Naive thymus-derived CD4-positive, alpha-beta T cell (primary cell): ENCODE measurements at regions not wholly inside any gene's neighbourhood (a gene's known extent, or its start where the extent isn't known, plus 50 kb on each side); places are given as distances from the start of the nearest gene placed in this dataset.

Source experiments
- ATAC-seq: fragments of 150-1000 bp; cut with Tn5 transposase; 2 replicates; pipeline ENCODE4 v1.10.0; 2021; ENCODE audit warnings: mild to moderate bottlenecking, moderate library complexity
- CTCF ChIA-PET: fragments of 350-600 bp; sonication (Branson Sonifier 250); formaldehyde crosslinking; loops from one replicate; lab custom pipeline; 2021; ENCODE audit warnings: antibody characterized with exemption; lab: Charles Lee
- POLR2A ChIA-PET: fragments of 350-600 bp; sonication (Branson Sonifier 250); formaldehyde crosslinking; loops from one replicate; lab custom pipeline; 2021; ENCODE audit warnings: antibody characterized with exemption, inconsistent platforms; lab: Charles Lee
- DNase-seq, 9 donors: peaks; one replicate each; pipeline versions ENCODE4 v3.0.0 to v3.0.0-alpha.2; 2020 to 2022; ENCODE audit warnings: mixed read lengths in 1 of 9
- H3K27ac ChIP-seq: one replicate; pipeline ENCODE4 v1.7.0; 2013; ENCODE audit warnings: mild to moderate bottlenecking, low read depth, low read length, moderate library complexity
- H3K27me3 ChIP-seq, 2 donors: one replicate each; pipeline ENCODE4 v1.7.0; 2013; ENCODE audit warnings: low read length in 2 of 2, mild to moderate bottlenecking in 2 of 2, moderate library complexity in 2 of 2; ENCODE audit not compliant: control insufficient read depth in 2 of 2, insufficient read depth in 2 of 2
- H3K36me3 ChIP-seq, 3 experiments: 1 replicate in 2 of 3; 2 replicates in 1 of 3; pipeline ENCODE4 v1.7.0; 2013; ENCODE audit warnings: low read length in 3 of 3, mild to moderate bottlenecking in 3 of 3, moderate library complexity in 1 of 3; ENCODE audit not compliant: insufficient read depth in 3 of 3, control insufficient read depth in 2 of 3
- H3K4me1 ChIP-seq, 2 donors: one replicate each; pipeline ENCODE4 v1.7.0; 2013; ENCODE audit warnings: low read length in 2 of 2, mild to moderate bottlenecking in 2 of 2, moderate library complexity in 1 of 2; ENCODE audit not compliant: control insufficient read depth in 2 of 2, insufficient read depth in 2 of 2
- H3K4me3 ChIP-seq: 2 replicates; pipeline ENCODE4 v1.7.0; 2013; ENCODE audit warnings: mild to moderate bottlenecking, low read length
- H3K9me3 ChIP-seq, 3 experiments: 1 replicate in 2 of 3; 2 replicates in 1 of 3; pipeline ENCODE4 v1.7.0; 2013; ENCODE audit warnings: low read length in 3 of 3; ENCODE audit not compliant: control insufficient read depth in 2 of 3
- H3K27ac Mint-ChIP-seq, 9 donors: one replicate each; pipeline ENCODE4 v1.8.0; 2020 to 2022; ENCODE audit warnings: mixed read lengths in 9 of 9, mild to moderate bottlenecking in 8 of 9, moderate library complexity in 5 of 9, inconsistent platforms in 2 of 9
- H3K27me3 Mint-ChIP-seq, 5 donors: one replicate each; pipeline ENCODE4 v1.8.0; 2021 to 2022; ENCODE audit warnings: mixed read lengths in 5 of 5, mild to moderate bottlenecking in 1 of 5
- H3K36me3 Mint-ChIP-seq, 5 donors: one replicate each; pipeline ENCODE4 v1.8.0; 2020 to 2022; ENCODE audit warnings: mixed read lengths in 5 of 5, mild to moderate bottlenecking in 3 of 5, inconsistent platforms in 1 of 5
- H3K4me1 Mint-ChIP-seq, 7 donors: one replicate each; pipeline ENCODE4 v1.8.0; 2020 to 2022; ENCODE audit warnings: mixed read lengths in 7 of 7, mild to moderate bottlenecking in 3 of 7, inconsistent platforms in 1 of 7
- H3K4me3 Mint-ChIP-seq, 10 donors: one replicate each; pipeline ENCODE4 v1.8.0; 2020 to 2022; ENCODE audit warnings: mild to moderate bottlenecking in 10 of 10, mixed read lengths in 10 of 10, moderate library complexity in 6 of 10, inconsistent platforms in 2 of 10
- H3K9me3 Mint-ChIP-seq, 11 donors: one replicate each; pipeline ENCODE4 v1.8.0; 2020 to 2022; ENCODE audit warnings: mixed read lengths in 11 of 11, mild to moderate bottlenecking in 4 of 11, inconsistent platforms in 1 of 11, moderate library complexity in 1 of 11
- intact Hi-C, 2 donors: fragments of 100-400 bp; cut with micrococcal nuclease; formaldehyde crosslinking; loops; one replicate each; pipeline ENCODE4 v1.15.1; 2023

- Mint-ChIP-seq H3K27me3 (no peaks in the 10 kb centered on the region), H3K4me1 (no peaks in the 10 kb centered on the region), H3K36me3 (no peaks in the 10 kb centered on the region), H3K4me3 (no peak overlapping the region), H3K27ac (no peak overlapping the region), H3K9me3 (peaks cover 0 to 10% (median 2%) of the 10 kb centered on the region in 11 donors)
- Histone ChIP-seq H3K27ac (no peak overlapping the region), H3K9me3 (no peaks in the 10 kb centered on the region), H3K4me3 (no peak overlapping the region), H3K4me1 (no peaks in the 10 kb centered on the region), H3K36me3 (no peaks in the 10 kb centered on the region), H3K27me3 (no peaks in the 10 kb centered on the region)
- ChIA-PET CTCF (no interaction called here), POLR2A (no interaction called here)
- no peak for DNase-seq
- no peak for ATAC-seq
- intact Hi-C loops = no loop called here
Measured at GRCh38 chr3:83953417-83954089, 1005.2 kb upstream of the CADM2 start.

- Histone ChIP-seq H3K27ac (no peak overlapping the region), H3K4me3 (no peak overlapping the region), H3K27me3 (no peaks in the 10 kb centered on the region), H3K9me3 (no peaks in the 10 kb centered on the region), H3K4me1 (no peaks in the 10 kb centered on the region), H3K36me3 (no peaks in the 10 kb centered on the region)
- Mint-ChIP-seq H3K36me3 (no peaks in the 10 kb centered on the region), H3K4me3 (no peak overlapping the region), H3K27me3 (no peaks in the 10 kb centered on the region), H3K27ac (no peak overlapping the region), H3K4me1 (no peaks in the 10 kb centered on the region), H3K9me3 (peaks cover 0 to 13% (median 2%) of the 10 kb centered on the region in 11 donors)
- ATAC-seq (no peak), DNase-seq (no peak)
- intact Hi-C loops = no loop called here
- POLR2A ChIA-PET = no interaction called here
- CTCF ChIA-PET = no interaction called here
Measured at GRCh38 chr3:83956431-83956830, 1002.4 kb upstream of the CADM2 start.

GRCh38 chr3:83968356-83968755 lies 990.4 kb upstream of the CADM2 start:
- no peak overlapping the region for H3K27ac ChIP-seq
- Mint-ChIP-seq H3K4me1 (no peaks in the 10 kb centered on the region), H3K4me3 (no peak overlapping the region), H3K27me3 (no peaks in the 10 kb centered on the region), H3K36me3 (peaks cover 0 to 5% (median 0%) of the 10 kb centered on the region in 5 donors), H3K27ac (no peak overlapping the region), H3K9me3 (peaks cover 3 to 26% (median 11%) of the 10 kb centered on the region in 11 donors)
- intact Hi-C loops = no loop called here
- H3K4me1 ChIP-seq = no peaks in the 10 kb centered on the region
- H3K36me3 ChIP-seq = no peaks in the 10 kb centered on the region
- ChIA-PET POLR2A (no interaction called here), CTCF (interaction anchor here (0.7 kb wide), 1 partner anchor 236 kb away, joined by 3 read pairs; no protein-coding TSS in a partner anchor)
- no peak overlapping the region for H3K4me3 ChIP-seq
- ATAC-seq (no peak), DNase-seq (no peak)
- no peaks in the 10 kb centered on the region for H3K27me3 ChIP-seq
- H3K9me3 ChIP-seq = peaks cover 0 to 4% (median 0%) of the 10 kb centered on the region in 3 experiments

GRCh38 chr3:83971666-83972065 lies 987.1 kb upstream of the CADM2 start:
- no peaks in the 10 kb centered on the region for H3K4me1 Mint-ChIP-seq
- H3K9me3 Mint-ChIP-seq = peaks cover 4 to 28% (median 11%) of the 10 kb centered on the region in 11 donors
- Histone ChIP-seq H3K27me3 (no peaks in the 10 kb centered on the region), H3K27ac (no peak overlapping the region), H3K4me3 (no peak overlapping the region), H3K9me3 (peaks cover 0 to 4% (median 0%) of the 10 kb centered on the region in 3 experiments), H3K36me3 (no peaks in the 10 kb centered on the region), H3K4me1 (no peaks in the 10 kb centered on the region)
- no peak for ATAC-seq
- H3K27me3 Mint-ChIP-seq = no peaks in the 10 kb centered on the region
- DNase-seq = no peak
- intact Hi-C loops = no loop called here
- H3K4me3 Mint-ChIP-seq = no peak overlapping the region
- no peak overlapping the region for H3K27ac Mint-ChIP-seq
- ChIA-PET CTCF (no interaction called here), POLR2A (no interaction called here)
- H3K36me3 Mint-ChIP-seq = peaks cover 0 to 5% (median 0%) of the 10 kb centered on the region in 5 donors

- CTCF ChIA-PET = no interaction called here
- H3K4me1 Mint-ChIP-seq = no peaks in the 10 kb centered on the region
- POLR2A ChIA-PET = no interaction called here
- ATAC-seq (no peak), DNase-seq (no peak)
- intact Hi-C loops = no loop called here
- Histone ChIP-seq H3K4me1 (no peaks in the 10 kb centered on the region), H3K27ac (no peak overlapping the region), H3K4me3 (no peak overlapping the region), H3K27me3 (no peaks in the 10 kb centered on the region), H3K36me3 (no peaks in the 10 kb centered on the region), H3K9me3 (no peaks in the 10 kb centered on the region)
- peaks cover 0 to 31% (median 16%) of the 10 kb centered on the region in 11 donors for H3K9me3 Mint-ChIP-seq
- no peak overlapping the region for H3K4me3 Mint-ChIP-seq
- H3K27me3 Mint-ChIP-seq = no peaks in the 10 kb centered on the region
- H3K36me3 Mint-ChIP-seq = no peaks in the 10 kb centered on the region
- H3K27ac Mint-ChIP-seq = no peak overlapping the region
Measured at GRCh38 chr3:84008623-84009022, 950.2 kb upstream of the CADM2 start.

GRCh38 chr3:84023842-84024241 lies 934.9 kb upstream of the CADM2 start:
- ChIA-PET POLR2A (no interaction called here), CTCF (no interaction called here)
- H3K9me3 ChIP-seq = no peaks in the 10 kb centered on the region
- Mint-ChIP-seq H3K4me1 (no peaks in the 10 kb centered on the region), H3K9me3 (peaks cover 0 to 9% (median 5%) of the 10 kb centered on the region in 11 donors), H3K4me3 (no peak overlapping the region), H3K27ac (no peak overlapping the region), H3K36me3 (no peaks in the 10 kb centered on the region), H3K27me3 (no peaks in the 10 kb centered on the region)
- H3K27ac ChIP-seq = no peak overlapping the region
- no peak for DNase-seq
- no peaks in the 10 kb centered on the region for H3K36me3 ChIP-seq
- ATAC-seq = no peak
- no peaks in the 10 kb centered on the region for H3K4me1 ChIP-seq
- intact Hi-C loops = no loop called here
- no peak overlapping the region for H3K4me3 ChIP-seq
- H3K27me3 ChIP-seq = no peaks in the 10 kb centered on the region

GRCh38 chr3:84039099-84039498 lies 919.7 kb upstream of the CADM2 start:
- CTCF ChIA-PET = no interaction called here
- no peaks in the 10 kb centered on the region for H3K36me3 Mint-ChIP-seq

More at GRCh38 chr3:84039099-84039498, 919.7 kb upstream of the CADM2 start:
- H3K4me1 Mint-ChIP-seq = no peaks in the 10 kb centered on the region
- no peak overlapping the region for H3K4me3 Mint-ChIP-seq
- H3K27ac ChIP-seq = no peak overlapping the region
- no peak overlapping the region for H3K4me3 ChIP-seq
- no peak for ATAC-seq
- no peak for DNase-seq
- H3K9me3 Mint-ChIP-seq = peaks cover 3 to 36% (median 16%) of the 10 kb centered on the region in 11 donors
- no peaks in the 10 kb centered on the region for H3K27me3 ChIP-seq
- intact Hi-C loops = no loop called here
- H3K9me3 ChIP-seq = no peaks in the 10 kb centered on the region
- POLR2A ChIA-PET = no interaction called here
- no peak overlapping the region for H3K27ac Mint-ChIP-seq
- H3K27me3 Mint-ChIP-seq = no peaks in the 10 kb centered on the region
- H3K36me3 ChIP-seq = no peaks in the 10 kb centered on the region
- H3K4me1 ChIP-seq = no peaks in the 10 kb centered on the region
